NCI-H345 (cell line): ENCODE measurements at regions not wholly inside any gene's neighbourhood (a gene's known extent, or its start where the extent isn't known, plus 50 kb on each side); places are given as distances from the start of the nearest gene placed in this dataset.
A peak's percentile ranks its signal among the peaks of the same experiment; 100 is the strongest.

ENCODE experiments used
- DNase-seq: peaks from one replicate; lab custom pipeline; 2025; lab: John Stamatoyannopoulos, UW

GRCh38 chr14:38762845-38763244 is 340.2 kb downstream of the SEC23A start:
- DNase-seq, result no peak

- DNase-seq, result no peak
These were observed 340.6 kb downstream of the SEC23A start for GRCh38 chr14:38762426-38762825.

GRCh38 chr14:38761033-38761432 is 342.0 kb downstream of the SEC23A start:
- no peak for DNase-seq

GRCh38 chr14:38758661-38759060 is 344.4 kb downstream of the SEC23A start:
- DNase-seq, result no peak

DNA sequence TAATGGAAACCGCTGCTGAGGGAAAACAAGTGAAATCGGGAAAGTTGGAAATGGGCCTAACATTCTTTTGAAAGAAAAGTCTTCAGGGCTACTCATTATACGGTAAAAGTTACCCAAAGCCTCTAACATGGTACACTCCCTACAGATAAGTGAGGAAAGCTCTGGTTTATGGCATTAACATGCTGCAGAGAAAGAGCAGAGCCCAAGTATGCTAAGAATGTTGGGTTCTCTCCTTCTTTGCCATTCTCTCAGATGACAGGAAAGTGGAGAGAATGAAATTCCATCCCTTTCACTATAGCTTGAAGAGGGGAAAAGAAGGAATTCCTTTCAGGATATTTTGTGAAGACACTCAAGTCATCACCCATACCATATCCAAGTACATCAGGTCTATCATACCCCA is 348.0 kb downstream of the SEC23A start:
- DNase-seq, result no peak

DNA sequence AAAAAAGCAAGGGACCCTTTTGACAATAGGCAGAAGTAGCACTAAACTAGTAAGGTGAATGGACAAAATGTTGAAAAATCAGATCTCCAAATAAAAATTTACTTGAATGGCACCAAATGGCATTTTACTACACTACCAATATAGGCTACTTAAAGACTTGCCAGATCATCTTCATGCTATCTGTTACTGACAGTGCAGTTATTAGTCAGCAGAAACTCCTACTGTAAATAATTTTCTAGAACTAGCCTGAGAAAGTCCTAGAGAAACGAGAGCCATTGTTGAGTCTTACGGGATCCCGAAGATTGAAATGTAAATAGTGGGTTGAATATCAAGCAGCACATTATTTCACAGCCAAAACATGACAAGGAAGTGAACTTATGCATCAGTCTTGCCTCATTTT is 350.3 kb downstream of the SEC23A start:
- no peak for DNase-seq

GRCh38 chr14:38752341-38752740 is 350.7 kb downstream of the SEC23A start:
- no peak for DNase-seq

- DNase-seq, result no peak
These were observed 351.6 kb downstream of the SEC23A start for GRCh38 chr14:38751459-38751858.

- no peak for DNase-seq
These were observed 353.1 kb downstream of the SEC23A start for GRCh38 chr14:38749936-38750335.

DNA sequence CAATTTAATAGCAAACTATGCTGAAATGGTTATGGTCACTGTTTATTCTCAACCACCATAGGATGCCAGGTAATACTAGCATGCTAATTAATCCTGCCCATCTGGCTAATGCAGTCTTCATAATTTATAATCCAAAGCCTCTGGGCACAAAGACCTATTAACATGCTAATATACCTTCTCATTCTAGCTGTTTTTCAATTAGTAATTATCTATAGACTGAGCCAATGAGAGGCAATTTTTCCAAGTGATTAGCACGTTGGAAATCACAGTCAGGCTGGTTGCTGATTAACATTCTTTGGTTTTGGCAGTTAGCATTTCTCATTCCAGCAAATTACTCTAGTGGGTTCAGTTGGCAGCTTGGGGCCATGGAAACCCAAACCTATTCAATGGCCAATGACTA is 357.2 kb downstream of the SEC23A start:
- no peak for DNase-seq

DNA sequence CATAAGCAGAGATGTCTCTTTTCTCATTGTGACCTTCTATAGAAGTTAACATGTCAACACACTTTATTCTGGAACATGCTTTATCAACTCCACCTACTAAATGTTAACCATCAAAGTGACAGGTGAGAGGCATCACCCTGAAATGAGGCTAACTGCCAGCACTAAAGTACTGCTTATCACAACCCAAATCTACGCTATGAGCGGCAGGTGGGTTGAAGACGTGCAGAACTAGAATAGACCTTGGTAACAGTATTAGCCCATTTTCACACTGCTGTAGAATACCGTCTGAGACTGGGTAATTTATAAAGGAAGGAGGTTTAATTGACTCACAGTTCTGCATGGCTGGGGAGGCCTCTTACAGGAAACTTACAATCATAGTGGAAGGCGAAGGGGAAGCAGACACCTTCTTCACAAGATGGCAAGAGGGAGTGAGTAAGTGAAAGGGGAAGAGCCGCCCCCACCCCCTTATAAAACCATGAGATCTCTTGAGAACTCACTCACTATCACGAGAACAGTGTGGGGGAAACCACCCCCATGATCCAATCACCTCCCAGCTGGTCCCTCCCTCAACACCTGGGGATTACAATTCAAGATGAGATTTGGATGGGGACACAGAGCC is 359.0 kb downstream of the SEC23A start:
- DNase-seq, result no peak

DNA sequence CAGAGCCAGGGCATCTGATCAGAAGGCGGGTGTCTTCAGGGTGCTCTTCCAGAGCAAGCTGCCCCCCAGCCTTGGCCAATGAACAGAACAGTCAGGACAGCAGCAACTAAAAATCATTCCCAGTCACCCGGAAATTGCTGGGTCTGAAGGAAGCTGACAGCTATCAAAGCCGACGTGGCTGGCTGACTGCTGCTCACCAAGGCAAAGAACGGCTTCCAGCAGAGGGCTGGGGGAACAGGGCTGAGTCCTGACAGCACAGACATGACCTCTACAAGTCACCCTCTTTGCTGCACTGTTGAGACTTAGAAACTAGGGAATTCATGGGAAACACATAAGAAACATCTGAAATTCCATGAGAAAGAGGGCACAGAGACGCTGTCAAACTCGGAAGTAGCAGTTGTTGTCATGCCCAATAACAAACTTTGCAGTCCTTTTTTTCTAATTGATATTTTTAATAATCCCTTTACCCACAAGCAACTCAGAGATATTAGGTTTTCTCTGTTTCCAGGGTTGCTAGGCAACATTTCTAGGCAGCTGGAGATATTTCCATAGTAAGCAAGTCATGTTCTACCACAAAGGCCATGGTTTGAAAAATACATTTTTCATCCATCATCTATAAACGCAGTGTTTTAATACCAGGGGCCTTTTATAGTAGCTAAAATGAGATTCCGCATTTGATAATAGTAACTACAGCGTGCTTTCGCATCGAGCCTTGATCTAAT is 365.2 kb downstream of the SEC23A start:
- DNase-seq, result no peak

GRCh38 chr14:38735005-38735404 is 368.0 kb downstream of the SEC23A start:
- DNase-seq, result no peak

DNA sequence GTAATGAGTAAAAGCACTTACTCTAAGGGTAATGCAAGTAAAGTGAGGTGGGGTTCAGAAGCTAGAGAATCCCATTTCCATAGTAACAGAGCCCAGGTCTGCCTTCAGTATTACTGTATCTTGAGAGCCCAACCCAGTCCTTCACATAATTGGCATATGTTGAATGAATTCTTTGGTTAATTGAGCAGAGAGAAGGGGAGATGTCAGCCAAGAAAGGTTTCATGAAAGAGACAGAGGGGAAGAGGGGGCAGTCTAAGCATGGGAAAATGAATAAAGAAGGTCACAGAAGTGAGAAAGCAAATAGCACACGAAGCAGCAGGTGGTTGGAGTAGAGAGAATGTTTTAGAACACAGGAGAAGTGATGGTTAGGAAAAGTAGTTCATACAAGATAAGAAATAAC is 371.1 kb downstream of the SEC23A start:
- peak; percentile 37 for DNase-seq

DNA sequence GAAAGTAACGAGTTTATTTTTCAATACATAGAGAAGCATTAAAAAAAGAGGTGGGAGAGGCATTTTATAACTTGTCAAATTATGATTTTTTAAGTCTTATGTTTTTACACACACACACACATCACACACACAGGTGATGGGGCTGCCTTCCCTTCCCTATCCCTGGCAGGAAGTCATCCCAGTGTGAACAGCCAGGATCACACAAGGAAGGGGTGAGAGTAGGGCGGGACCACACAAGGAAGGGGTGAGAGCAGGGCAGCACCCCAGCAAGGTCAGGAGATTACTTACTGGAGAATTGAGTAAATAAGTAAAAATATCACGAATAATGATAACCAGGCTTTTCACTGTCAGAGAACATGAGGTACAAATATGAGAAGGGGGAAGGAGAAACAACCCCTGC is 372.6 kb downstream of the SEC23A start:
- no peak for DNase-seq

DNA sequence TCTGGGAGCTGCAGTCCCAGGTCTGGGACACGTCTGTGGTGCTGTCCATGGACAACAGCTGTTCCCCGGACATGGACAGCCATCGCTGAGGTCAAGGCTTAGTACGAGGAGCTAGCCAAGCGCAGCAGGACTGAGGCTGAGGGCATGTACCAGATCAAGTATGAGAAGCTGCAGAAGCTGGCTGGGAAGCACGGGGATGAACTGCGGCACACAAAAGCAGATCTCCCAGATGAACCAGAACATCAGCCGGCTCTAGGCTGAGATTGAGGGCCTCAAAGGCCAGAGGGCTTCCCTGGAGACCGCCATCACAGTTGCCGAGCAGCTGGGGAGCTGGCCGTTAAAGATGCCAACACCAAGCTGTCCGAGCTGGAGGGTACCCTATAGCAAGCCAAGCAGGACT is 375.3 kb downstream of the SEC23A start:
- no peak for DNase-seq

- no peak for DNase-seq
These were observed 378.4 kb downstream of the SEC23A start for GRCh38 chr14:38724621-38725020.

DNA sequence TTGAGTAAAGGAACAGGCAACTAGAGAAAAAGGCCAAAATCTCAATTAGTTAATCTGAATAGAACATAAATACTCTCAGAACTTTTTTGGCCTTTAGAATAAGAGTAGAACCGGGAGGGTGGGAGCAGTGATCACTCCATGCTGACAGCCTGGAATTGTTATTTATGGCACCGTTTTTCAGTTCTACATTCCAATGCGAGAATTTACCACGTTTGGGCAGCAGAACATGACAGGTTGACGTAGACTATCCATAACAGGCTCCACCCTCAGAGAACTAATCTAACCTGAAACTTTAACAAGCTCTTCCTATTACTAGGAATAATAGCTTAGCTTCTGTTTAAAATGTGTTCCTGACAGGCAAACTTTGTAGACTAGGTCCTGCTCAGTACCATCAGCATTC is 379.1 kb downstream of the SEC23A start:
- no peak for DNase-seq

GRCh38 chr14:38723277-38723676 is 379.8 kb downstream of the SEC23A start:
- no peak for DNase-seq

GRCh38 chr14:38721822-38722431 is 381.1 kb downstream of the SEC23A start:
- peak; percentile 31 for DNase-seq

DNA sequence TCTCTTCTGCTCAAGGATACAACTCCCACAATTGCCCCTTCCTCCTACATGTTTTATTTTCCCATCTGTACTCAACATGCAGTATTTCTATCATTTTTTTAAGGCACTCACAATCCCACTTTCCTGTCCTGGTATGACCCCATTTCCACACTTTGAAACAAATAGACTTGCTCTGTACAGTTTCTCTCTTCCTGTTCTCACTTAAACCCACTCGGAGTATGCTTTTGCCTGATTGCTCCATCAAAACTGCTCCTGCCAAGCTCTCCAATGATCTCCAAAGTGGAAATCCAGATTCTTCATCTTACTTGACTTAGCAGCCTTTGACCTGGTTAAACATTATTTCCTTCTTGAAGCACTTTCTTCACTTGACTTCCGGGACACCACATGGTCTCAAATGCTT is 384.5 kb downstream of the SEC23A start:
- no peak for DNase-seq

- no peak for DNase-seq
These were observed 386.1 kb downstream of the SEC23A start for GRCh38 chr14:38716926-38717325.

DNA sequence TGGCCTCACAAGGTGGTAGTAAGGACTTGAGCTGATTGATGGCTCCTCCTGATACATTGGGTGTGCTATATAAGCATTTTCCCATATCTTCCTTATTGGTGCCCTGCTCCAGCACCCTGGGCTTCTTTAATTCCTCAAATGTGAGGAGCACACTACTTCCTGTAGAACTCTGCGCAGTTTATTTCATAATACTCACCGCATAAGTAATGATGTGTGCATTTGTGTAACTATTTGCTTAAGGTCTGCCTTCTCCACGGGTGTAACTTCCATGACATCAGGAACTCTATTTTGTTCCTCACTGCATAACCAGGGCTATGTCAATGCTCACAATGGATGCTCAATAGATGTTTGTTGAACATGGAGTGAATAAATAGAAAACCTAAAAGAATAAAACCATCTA is 392.2 kb downstream of the SEC23A start:
- DNase-seq, result no peak

DNA sequence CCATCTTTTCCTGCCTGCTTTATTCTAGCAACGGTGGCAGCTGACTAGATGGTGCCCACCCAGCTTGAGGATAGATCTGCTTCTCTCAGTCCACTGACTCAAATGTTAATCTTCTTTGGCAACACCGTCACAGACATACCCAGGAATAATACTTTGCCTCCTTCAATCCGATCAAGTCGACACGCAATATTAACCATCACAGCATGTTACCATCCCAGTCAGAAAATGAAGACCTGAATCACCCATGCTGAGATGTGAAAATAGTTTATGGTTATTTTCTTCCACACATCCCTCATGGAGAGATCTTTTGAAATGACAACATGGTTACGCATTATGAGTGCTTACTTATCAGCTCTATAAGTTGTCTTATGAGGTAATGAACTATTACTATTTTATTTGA is 392.8 kb downstream of the SEC23A start:
- DNase-seq, result no peak
